Pancreas (tissue), 10 donors: ENCODE measurements at regions not wholly inside any gene's neighbourhood (a gene's known extent, or its start where the extent isn't known, plus 50 kb on each side); places are given as distances from the start of the nearest gene placed in this dataset.

Source experiments
- ATAC-seq, 4 donors: fragments of 200-7000 bp; cut with Tn5 transposase; one replicate each; pipeline versions ENCODE4 v1.8.0 to v1.9.1; 2020; ENCODE audit warnings: mild to moderate bottlenecking in 4 of 4, moderate library complexity in 4 of 4
- DNase-seq, 6 donors: peaks; one replicate each; pipeline ENCODE4 v3.0.0-alpha.2; 2020
- FAIRE-seq: peaks from 2 replicates; lab custom pipeline; 2012; peaks lifted over from hg19 to GRCh38; lab: Jason Lieb, UNC
- H3K27ac ChIP-seq, 4 donors: fragments of 200-600 bp; sonication (generic); 1 replicate in 3 of 4; 2 replicates in 1 of 4; pipeline versions ENCODE4 v1.5.0 to v1.8.0; 2020
- H3K27me3 ChIP-seq, 4 donors: fragments of 200-600 bp; one replicate each; pipeline ENCODE4 v1.8.0; 2021
- H3K36me3 ChIP-seq, 3 donors: fragments of 200-600 bp; sonication (generic) in 1 of 3; one replicate each; pipeline versions ENCODE4 v1.5.0 to v1.8.0; 2020 to 2021
- H3K4me1 ChIP-seq, 3 donors: fragments of 200-600 bp; one replicate each; pipeline ENCODE4 v1.8.0; 2021
- H3K4me3 ChIP-seq, 4 donors: fragments of 200-600 bp; sonication (generic) in 2 of 4; one replicate each; pipeline versions ENCODE4 v1.5.0 to v1.8.0; 2020 to 2021
- H3K9me3 ChIP-seq, 4 donors: fragments of 200-600 bp; one replicate each; pipeline ENCODE4 v1.8.0; 2021
- CTCF ChIP-seq, 4 donors: fragments of 200-600 bp; sonication (generic) in 3 of 4; IDR thresholded peaks; one replicate each; pipeline versions ENCODE4 v1.5.0 to v1.8.0; 2021; ENCODE audit warnings: antibody characterized with exemption in 4 of 4
- WGBS, 2 donors: extraction: QIAGEN DNeasy Blood & Tissue Kit; methylation state at CpG; one replicate each; pipeline ENCODE4 v1.1.7; 2013; 5-methylcytosine and 5-hydroxymethylcytosine counted together
- intact Hi-C, 3 donors: fragments of 100-400 bp; cut with DNase I; formaldehyde crosslinking; loops; one replicate each; pipeline versions ENCODE4 v1.11.1 to v1.14.2; 2022
- donor health status: healthy with polysubstance abuse.
- donor health status: DM: no; HTN: no; CAD: no; lungs with moderate emphysema.
- donor health status: DM: no; HTN: no; CAD: no.
- donor health status: control.
- donor health status: control.
- donor health status: Bipolar disorder and iron deficiency.
- donor health status: DM: yes; HTN: yes; CAD: no.
- donor health status: DM: no; HTN: no; CAD: no.
- donor health status: DM: no; HTN: no; CAD: no.
- donor health status: DM: yes; HTN: yes; CAD: no.

- no peak overlapping the region for H3K4me3 ChIP-seq
- peak; percentile 18 to 81 (median 51) for DNase-seq
- peaks cover 0 to 13% (median 7%) of the 10 kb centered on the region in 3 donors for H3K36me3 ChIP-seq
- TF ChIP-seq CTCF (IDR thresholded peaks at IDR 0.05): no peak
- no peak for FAIRE-seq
- WGBS, 2 donors: 61 to 66% methylated on average over 10 of the region's 10 CpGs
- H3K4me1 ChIP-seq: no peaks in the 10 kb centered on the region
- intact Hi-C loops: no loop called here
- H3K27ac ChIP-seq: no peak overlapping the region
- no peaks in the 10 kb centered on the region for H3K27me3 ChIP-seq
- no peaks in the 10 kb centered on the region for H3K9me3 ChIP-seq
- ATAC-seq: peak in 3 of 4 donors; percentile 58 to 75 (median 61)
These were observed 52.8 kb downstream of the PLXNA1 start for GRCh38 chr3:127035677-127036076.

GRCh38 chr3:127036209-127037020 is 53.5 kb downstream of the PLXNA1 start:
- H3K36me3 ChIP-seq: peaks cover 0 to 13% (median 7%) of the 10 kb centered on the region in 3 donors
- 86 to 91% methylated on average over 28 of the region's 28 CpGs for WGBS, 2 donors
- FAIRE-seq: no peak
- no peak for TF ChIP-seq CTCF (IDR thresholded peaks at IDR 0.05)
- ATAC-seq: peak in 2 of 4 donors; percentile 7 to 11
- H3K27me3 ChIP-seq: no peaks in the 10 kb centered on the region
- intact Hi-C loops: no loop called here
- H3K4me3 ChIP-seq: no peak overlapping the region
- no peaks in the 10 kb centered on the region for H3K4me1 ChIP-seq
- H3K9me3 ChIP-seq: no peaks in the 10 kb centered on the region
- no peak overlapping the region for H3K27ac ChIP-seq
- peak in 3 of 6 donors; percentile 19 to 50 (median 49) for DNase-seq

GRCh38 chr3:127037021-127037400 is 54.1 kb downstream of the PLXNA1 start:
- no peaks in the 10 kb centered on the region for H3K4me1 ChIP-seq
- ATAC-seq (no peak), DNase-seq (peak in 3 of 6 donors; percentile 9 to 51 (median 45)), FAIRE-seq (no peak)
- no peak overlapping the region for H3K4me3 ChIP-seq
- no peak overlapping the region for H3K27ac ChIP-seq
- H3K27me3 ChIP-seq: no peaks in the 10 kb centered on the region
- H3K36me3 ChIP-seq: peaks cover 0 to 8% (median 7%) of the 10 kb centered on the region in 3 donors
- no peaks in the 10 kb centered on the region for H3K9me3 ChIP-seq
- intact Hi-C loops: no loop called here
- 90 to 95% methylated on average over 16 of the region's 16 CpGs for WGBS, 2 donors
- no peak for TF ChIP-seq CTCF (IDR thresholded peaks at IDR 0.05)

GRCh38 chr3:127037418-127037841 is 54.5 kb downstream of the PLXNA1 start:
- Histone ChIP-seq H3K4me3 (no peak overlapping the region), H3K9me3 (no peaks in the 10 kb centered on the region), H3K27me3 (no peaks in the 10 kb centered on the region), H3K36me3 (peaks cover 0 to 7% (median 6%) of the 10 kb centered on the region in 3 donors), H3K27ac (no peak overlapping the region), H3K4me1 (no peaks in the 10 kb centered on the region)
- no peak for TF ChIP-seq CTCF (IDR thresholded peaks at IDR 0.05)
- FAIRE-seq (no peak), ATAC-seq (no peak), DNase-seq (peak in 2 of 6 donors; percentile 3 to 34)
- WGBS, 2 donors: 68 to 70% methylated on average over 11 of the region's 11 CpGs
- intact Hi-C loops: no loop called here

GRCh38 chr3:127037971-127038446 is 55.1 kb downstream of the PLXNA1 start:
- H3K36me3 ChIP-seq: peaks cover 0 to 4% (median under 1%) of the 10 kb centered on the region in 3 donors
- 66 to 67% methylated on average over 10 of the region's 10 CpGs for WGBS, 2 donors
- no peak for TF ChIP-seq CTCF (IDR thresholded peaks at IDR 0.05)
- no peak for ATAC-seq
- intact Hi-C loops: no loop called here
- H3K4me3 ChIP-seq: no peak overlapping the region
- no peak overlapping the region for H3K27ac ChIP-seq
- DNase-seq: peak in 3 of 6 donors; percentile 16 to 43 (median 42)
- H3K9me3 ChIP-seq: no peaks in the 10 kb centered on the region
- no peak for FAIRE-seq
- no peaks in the 10 kb centered on the region for H3K4me1 ChIP-seq
- no peaks in the 10 kb centered on the region for H3K27me3 ChIP-seq
